IMR-90 (cell line): ENCODE measurements at regions not wholly inside any gene's neighbourhood (a gene's known extent, or its start where the extent isn't known, plus 50 kb on each side); places are given as distances from the start of the nearest gene placed in this dataset.

ENCODE experiments used
- ATAC-seq: fragments of 200-7000 bp; cut with Tn5 transposase; 2 replicates; pipeline ENCODE4 v1.9.1; 2020; ENCODE audit warnings: low read depth, mild to moderate bottlenecking, moderate library complexity
- BruUV-seq: library from RNA; stranded (reverse); fragments of 400-500 nt; replicated peaks from 2 replicates; lab custom pipeline; 2021; lab: Mats Ljungman, UMichigan
- CTCF ChIA-PET: fragments of 300-600 bp; formaldehyde crosslinking; extraction: SDS; loops from one replicate; lab custom pipeline; 2021; ENCODE audit warnings: antibody characterized with exemption; lab: Yijun Ruan, JAX
- POLR2A ChIA-PET: fragments of 300-600 bp; sonication (Branson Sonifier 250); formaldehyde crosslinking; loops from one replicate; lab custom pipeline; 2022; ENCODE audit warnings: antibody characterized with exemption; ENCODE audit not compliant: unreplicated experiment; lab: Charles Lee
- DNase-seq: peaks from one replicate; pipeline ENCODE4 v3.0.0; 2013
- H2AFZ ChIP-seq: replicated peaks from 2 replicates; pipeline ENCODE3; 2013; ENCODE audit warnings: low read length, mild to moderate bottlenecking; ENCODE audit not compliant: poor library complexity
- H2AK5ac ChIP-seq: 2 replicates; pipeline ENCODE4 v1.6.1; 2013; ENCODE audit warnings: low read depth, low read length, inconsistent platforms
- H2AK9ac ChIP-seq: replicated peaks from 2 replicates; pipeline ENCODE3; 2013; ENCODE audit warnings: mild to moderate bottlenecking, low read depth, low read length, moderate library complexity; ENCODE audit not compliant: poor library complexity
- H2BK120ac ChIP-seq: 2 replicates; pipeline ENCODE4 v1.6.1; 2013; ENCODE audit warnings: low read depth, low read length, inconsistent platforms
- H2BK15ac ChIP-seq: 3 replicates; pipeline ENCODE4 v1.6.1; 2013; ENCODE audit warnings: low read depth, low read length, inconsistent platforms
- H2BK20ac ChIP-seq: 2 replicates; pipeline ENCODE4 v1.6.1; 2013; ENCODE audit warnings: low read depth, mild to moderate bottlenecking, inconsistent platforms, low read length, moderate library complexity
- H2BK5ac ChIP-seq: 2 replicates; pipeline ENCODE4 v1.6.1; 2013; ENCODE audit warnings: mild to moderate bottlenecking, low read depth, low read length, inconsistent platforms; ENCODE audit not compliant: poor library complexity, severe bottlenecking
- H3K14ac ChIP-seq: replicated peaks from 2 replicates; pipeline ENCODE4 v1.6.1; 2013; ENCODE audit warnings: low read depth, low read length, inconsistent platforms
- H3K18ac ChIP-seq: 2 replicates; pipeline ENCODE4 v1.6.1; 2013; ENCODE audit warnings: low read depth, low read length, control low read depth
- H3K23ac ChIP-seq: 2 replicates; pipeline ENCODE4 v1.6.1; 2013; ENCODE audit warnings: low read depth, low read length, inconsistent platforms
- H3K27ac ChIP-seq: 2 replicates; pipeline ENCODE4 v1.5.1; 2013; ENCODE audit warnings: mild to moderate bottlenecking, control low read depth, low read length; ENCODE audit not compliant: insufficient read depth
- H3K27me3 ChIP-seq: 2 replicates; pipeline ENCODE4 v1.6.1; 2013; ENCODE audit warnings: low read length; ENCODE audit not compliant: control insufficient read depth, insufficient read depth
- H3K36me3 ChIP-seq: 2 replicates; pipeline ENCODE4 v1.6.1; 2013; ENCODE audit warnings: low read length, mixed read lengths; ENCODE audit not compliant: control insufficient read depth, insufficient read depth
- H3K4ac ChIP-seq: 2 replicates; pipeline ENCODE4 v1.6.1; 2013; ENCODE audit warnings: low read depth, low read length, inconsistent platforms
- H3K4me1 ChIP-seq: 2 replicates; pipeline ENCODE4 v1.6.1; 2013; ENCODE audit warnings: low read length, mixed read lengths; ENCODE audit not compliant: control insufficient read depth, insufficient read depth
- H3K4me2 ChIP-seq: 2 replicates; pipeline ENCODE4 v1.6.1; 2013; ENCODE audit warnings: low read depth, mild to moderate bottlenecking, control low read depth, low read length, moderate library complexity
- H3K4me3 ChIP-seq: 2 replicates; pipeline ENCODE4 v1.5.1; 2013; ENCODE audit warnings: low read depth, mild to moderate bottlenecking, control low read depth, low read length, moderate library complexity; ENCODE audit not compliant: insufficient read depth
- H3K56ac ChIP-seq: 2 replicates; pipeline ENCODE4 v1.6.1; 2013; ENCODE audit warnings: low read length, inconsistent platforms; ENCODE audit not compliant: insufficient read depth; ENCODE audit errors: extremely low read depth
- H3K79me1 ChIP-seq, 2 experiments: 2 replicates each; pipeline ENCODE4 v1.6.1; 2013; ENCODE audit warnings: low read length in 2 of 2, inconsistent platforms in 1 of 2, low read depth in 1 of 2
- H3K9ac ChIP-seq: 2 replicates; pipeline ENCODE4 v1.6.1; 2013; ENCODE audit warnings: low read depth, low read length, control low read depth
- H3K9me1 ChIP-seq: 2 replicates; pipeline ENCODE4 v1.6.1; 2013; ENCODE audit warnings: low read length, inconsistent platforms; ENCODE audit not compliant: insufficient read depth
- H3K9me3 ChIP-seq: 2 replicates; pipeline ENCODE4 v1.6.1; 2013; ENCODE audit warnings: low read length; ENCODE audit not compliant: control insufficient read depth, insufficient read depth
- H4K20me1 ChIP-seq: 2 replicates; pipeline ENCODE4 v1.6.1; 2013; ENCODE audit warnings: low read length, inconsistent platforms; ENCODE audit not compliant: insufficient read depth
- H4K5ac ChIP-seq: 2 replicates; pipeline ENCODE4 v1.6.1; 2013; ENCODE audit warnings: mild to moderate bottlenecking, low read depth, low read length, control low read depth
- H4K8ac ChIP-seq, 2 experiments: 2 replicates each; pipeline ENCODE4 v1.6.1; 2013; ENCODE audit warnings: low read depth in 2 of 2, low read length in 2 of 2, control low read depth in 1 of 2, inconsistent platforms in 1 of 2
- H4K91ac ChIP-seq: 2 replicates; pipeline ENCODE4 v1.6.1; 2013; ENCODE audit warnings: low read depth, low read length, inconsistent platforms; ENCODE audit not compliant: insufficient read depth
- BHLHE40 ChIP-seq: fragments of 150-350 bp; IDR thresholded peaks from 2 replicates; pipeline ENCODE4 v1.6.1; 2016; ENCODE audit warnings: mild to moderate bottlenecking, low read depth, low read length
- CEBPB ChIP-seq: IDR thresholded peaks from 2 replicates; pipeline ENCODE4 v1.6.1; 2012; ENCODE audit warnings: low read depth, low read length, improper control_type of control experiment
- CHD1 ChIP-seq: IDR thresholded peaks from 2 replicates; pipeline ENCODE4 v1.6.1; 2012; ENCODE audit warnings: low read depth, low read length, improper control_type of control experiment
- FOS ChIP-seq: fragments of 150-350 bp; IDR thresholded peaks from 2 replicates; pipeline ENCODE4 v1.6.1; 2016; ENCODE audit warnings: low read depth, low read length
- MAFK ChIP-seq: IDR thresholded peaks from 2 replicates; pipeline ENCODE4 v1.6.1; 2012; ENCODE audit warnings: low read depth, low read length, improper control_type of control experiment
- MAZ ChIP-seq: IDR thresholded peaks from 2 replicates; pipeline ENCODE4 v1.6.1; 2012; ENCODE audit warnings: low read depth, mild to moderate bottlenecking, low read length, improper control_type of control experiment, moderate library complexity, borderline replicate concordance
- MXI1 ChIP-seq: IDR thresholded peaks from 2 replicates; pipeline ENCODE4 v1.6.1; 2012; ENCODE audit warnings: low read depth, mild to moderate bottlenecking, low read length, moderate library complexity, borderline replicate concordance
- NFE2L2 ChIP-seq: fragments of 150-350 bp; IDR thresholded peaks from 2 replicates; pipeline ENCODE4 v1.6.1; 2016; ENCODE audit warnings: low read depth, mild to moderate bottlenecking, low read length
- POLR2A ChIP-seq: IDR thresholded peaks from 2 replicates; pipeline ENCODE4 v1.6.1; 2012; ENCODE audit warnings: mild to moderate bottlenecking, low read depth, low read length
- RAD21 ChIP-seq: IDR thresholded peaks from 2 replicates; pipeline ENCODE4 v1.6.1; 2012; ENCODE audit warnings: low read length, improper control_type of control experiment
- RCOR1 ChIP-seq: IDR thresholded peaks from 2 replicates; pipeline ENCODE4 v1.6.1; 2012; ENCODE audit warnings: mild to moderate bottlenecking, low read length, improper control_type of control experiment; ENCODE audit not compliant: insufficient replicate concordance
- RFX5 ChIP-seq: IDR thresholded peaks from 2 replicates; pipeline ENCODE4 v1.8.0; 2012; ENCODE audit warnings: low read depth, mild to moderate bottlenecking, low read length, moderate library complexity
- SMC3 ChIP-seq: fragments of 150-350 bp; IDR thresholded peaks from 2 replicates; pipeline ENCODE4 v1.6.1; 2016; ENCODE audit warnings: low read depth, mild to moderate bottlenecking, antibody characterized with exemption, low read length, moderate library complexity
- WGBS, 2 experiments: methylation state at CpG; one replicate each; pipeline versions ENCODE4 v1.1.5 to v1.1.7; 2013; ENCODE audit warnings: missing lambda C conversion rate in 2 of 2; ENCODE audit not compliant: insufficient read length in 1 of 2; ENCODE audit errors: extremely low coverage in 2 of 2; 5-methylcytosine and 5-hydroxymethylcytosine counted together
- dilution Hi-C: fragments of 300-500 bp; cut with HindIII; formaldehyde crosslinking; loops from one replicate; pipeline ENCODE4 v1.14.3; 2018; ENCODE audit warnings: low sequenced_read_pairs; ENCODE audit not compliant: unreplicated experiment
- in situ Hi-C: fragments of 300-500 bp; cut with MboI; formaldehyde crosslinking; loops from 3 replicates; pipeline ENCODE4 v1.14.3; 2019; ENCODE audit warnings: low sequenced_read_pairs, inconsistent platforms, mixed read lengths
- intact Hi-C: fragments of 100-400 bp; cut with micrococcal nuclease; formaldehyde crosslinking; loops from 2 replicates; pipeline ENCODE4 v1.10.0; 2022
- TF ChIP-seq, protein P1 (sequence below): fragments of 150-350 bp; IDR thresholded peaks from 2 replicates; pipeline ENCODE4 v1.6.1; 2016; ENCODE audit warnings: low read depth, mild to moderate bottlenecking, low read length, moderate library complexity, borderline replicate concordance
- TF ChIP-seq, protein P2 (sequence below): fragments of 150-350 bp; IDR thresholded peaks from 2 replicates; pipeline ENCODE4 v1.6.1; 2017; ENCODE audit warnings: mild to moderate bottlenecking, antibody characterized with exemption, low read length, low read depth
- TF ChIP-seq, protein P3 (sequence below): conservative IDR thresholded peaks from 2 replicates; pipeline ENCODE4 v1.5.1; 2012; ENCODE audit warnings: mild to moderate bottlenecking, low read depth, low read length, improper control_type of control experiment

DNA sequence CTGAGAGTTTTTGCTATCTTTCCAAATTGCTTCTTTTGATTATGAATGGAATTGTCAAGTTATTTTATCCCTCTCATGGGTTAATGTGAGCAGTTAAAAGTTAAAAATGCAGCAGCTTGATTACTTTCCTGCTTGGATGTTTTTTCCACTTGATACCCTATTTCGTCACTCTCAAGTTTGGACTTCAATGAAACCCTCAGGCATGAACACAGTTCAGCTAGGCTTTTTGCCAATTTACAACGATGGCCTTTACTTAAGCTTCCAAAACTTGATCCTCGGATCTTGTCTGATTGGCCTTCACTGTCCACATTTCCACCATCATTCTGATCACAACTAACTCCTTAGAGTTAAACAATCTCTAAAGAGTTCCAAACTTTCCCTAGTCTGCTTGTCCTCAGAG is 752.4 kb upstream of the PRMT6 start:
- H3K14ac ChIP-seq = no peak overlapping the region
- BruUV-seq = no TSS peak
- no peak overlapping the region for H3K27ac ChIP-seq
- no peak overlapping the region for H2BK15ac ChIP-seq
- H3K9me1 ChIP-seq = no peaks in the 10 kb centered on the region
- H2BK20ac ChIP-seq = no peak overlapping the region
- no peak overlapping the region for H3K18ac ChIP-seq
- H3K9ac ChIP-seq = no peak overlapping the region
- POLR2A ChIA-PET = no interaction called here
- no peak overlapping the region for H3K4ac ChIP-seq
- H3K27me3 ChIP-seq = no peaks in the 10 kb centered on the region
- no peak overlapping the region for H3K56ac ChIP-seq
- H4K91ac ChIP-seq = no peak overlapping the region
- H3K79me1 ChIP-seq = no peaks in the 10 kb centered on the region
- dilution Hi-C loops (no loop called here), intact Hi-C loops (no loop called here), in situ Hi-C loops (no loop called here)
- no peak for ATAC-seq
- no peak overlapping the region for H3K4me2 ChIP-seq
- H2BK5ac ChIP-seq = no peak overlapping the region
- TF ChIP-seq CHD1 = no peak
- no peak for TF ChIP-seq RFX5
- TF ChIP-seq BHLHE40 = no peak
- no peak for TF ChIP-seq SMC3
- TF ChIP-seq MXI1 = no peak
- no peak for TF ChIP-seq CEBPB
- TF ChIP-seq, protein P1, sequence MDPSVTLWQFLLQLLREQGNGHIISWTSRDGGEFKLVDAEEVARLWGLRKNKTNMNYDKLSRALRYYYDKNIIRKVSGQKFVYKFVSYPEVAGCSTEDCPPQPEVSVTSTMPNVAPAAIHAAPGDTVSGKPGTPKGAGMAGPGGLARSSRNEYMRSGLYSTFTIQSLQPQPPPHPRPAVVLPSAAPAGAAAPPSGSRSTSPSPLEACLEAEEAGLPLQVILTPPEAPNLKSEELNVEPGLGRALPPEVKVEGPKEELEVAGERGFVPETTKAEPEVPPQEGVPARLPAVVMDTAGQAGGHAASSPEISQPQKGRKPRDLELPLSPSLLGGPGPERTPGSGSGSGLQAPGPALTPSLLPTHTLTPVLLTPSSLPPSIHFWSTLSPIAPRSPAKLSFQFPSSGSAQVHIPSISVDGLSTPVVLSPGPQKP = no peak
- TF ChIP-seq RCOR1 = no peak
- TF ChIP-seq FOS = no peak
- no peak for TF ChIP-seq MAFK
- no peak for TF ChIP-seq POLR2A
- no peak for TF ChIP-seq NFE2L2
- TF ChIP-seq, protein P2, sequence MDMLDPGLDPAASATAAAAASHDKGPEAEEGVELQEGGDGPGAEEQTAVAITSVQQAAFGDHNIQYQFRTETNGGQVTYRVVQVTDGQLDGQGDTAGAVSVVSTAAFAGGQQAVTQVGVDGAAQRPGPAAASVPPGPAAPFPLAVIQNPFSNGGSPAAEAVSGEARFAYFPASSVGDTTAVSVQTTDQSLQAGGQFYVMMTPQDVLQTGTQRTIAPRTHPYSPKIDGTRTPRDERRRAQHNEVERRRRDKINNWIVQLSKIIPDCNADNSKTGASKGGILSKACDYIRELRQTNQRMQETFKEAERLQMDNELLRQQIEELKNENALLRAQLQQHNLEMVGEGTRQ = no peak
- no peak for TF ChIP-seq MAZ
- TF ChIP-seq RAD21 = no peak
- TF ChIP-seq, protein P3, sequence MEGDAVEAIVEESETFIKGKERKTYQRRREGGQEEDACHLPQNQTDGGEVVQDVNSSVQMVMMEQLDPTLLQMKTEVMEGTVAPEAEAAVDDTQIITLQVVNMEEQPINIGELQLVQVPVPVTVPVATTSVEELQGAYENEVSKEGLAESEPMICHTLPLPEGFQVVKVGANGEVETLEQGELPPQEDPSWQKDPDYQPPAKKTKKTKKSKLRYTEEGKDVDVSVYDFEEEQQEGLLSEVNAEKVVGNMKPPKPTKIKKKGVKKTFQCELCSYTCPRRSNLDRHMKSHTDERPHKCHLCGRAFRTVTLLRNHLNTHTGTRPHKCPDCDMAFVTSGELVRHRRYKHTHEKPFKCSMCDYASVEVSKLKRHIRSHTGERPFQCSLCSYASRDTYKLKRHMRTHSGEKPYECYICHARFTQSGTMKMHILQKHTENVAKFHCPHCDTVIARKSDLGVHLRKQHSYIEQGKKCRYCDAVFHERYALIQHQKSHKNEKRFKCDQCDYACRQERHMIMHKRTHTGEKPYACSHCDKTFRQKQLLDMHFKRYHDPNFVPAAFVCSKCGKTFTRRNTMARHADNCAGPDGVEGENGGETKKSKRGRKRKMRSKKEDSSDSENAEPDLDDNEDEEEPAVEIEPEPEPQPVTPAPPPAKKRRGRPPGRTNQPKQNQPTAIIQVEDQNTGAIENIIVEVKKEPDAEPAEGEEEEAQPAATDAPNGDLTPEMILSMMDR = no peak
- DNase-seq = no peak
- H3K4me3 ChIP-seq = no peak overlapping the region
- CTCF ChIA-PET = no interaction called here
- H3K36me3 ChIP-seq = no peaks in the 10 kb centered on the region
- no peak overlapping the region for H2AK5ac ChIP-seq
- H2AFZ ChIP-seq = no peak overlapping the region
- no peaks in the 10 kb centered on the region for H4K20me1 ChIP-seq
- no peak overlapping the region for H3K23ac ChIP-seq
- H3K9me3 ChIP-seq = peaks cover 14% of the 10 kb centered on the region
- H4K5ac ChIP-seq = no peak overlapping the region
- H4K8ac ChIP-seq = no peak overlapping the region
- no peaks in the 10 kb centered on the region for H3K4me1 ChIP-seq
- WGBS, 2 experiments = 7% methylated on average over 3 of the region's 3 CpGs; no CpG with 5 or more reads in 1 of the 2 experiments
- H2BK120ac ChIP-seq = no peak overlapping the region
- no peak overlapping the region for H2AK9ac ChIP-seq
